ENCODE measurements at regions not wholly inside any gene's neighbourhood (a gene's known extent, or its start where the extent isn't known, plus 50 kb on each side); places are given as distances from the start of the nearest gene placed in this dataset.

- no peaks in the 10 kb centered on the region for H3K36me3 ChIP-seq (ENCODE audit: insufficient read depth, low read length)
Observed at GRCh38 chr3:124532071-124532470, 198.2 kb upstream of the UMPS start.

GRCh38 chr3:124535306-124535705 lies 194.9 kb upstream of the UMPS start:
- Histone ChIP-seq H3K4me2 (ENCODE audit: low read length) (no peak overlapping the region), H3F3A (ENCODE audit: insufficient read depth, low read length) (no peaks in the 10 kb centered on the region), H3K9me2 (ENCODE audit: low read depth, low read length) (no peaks in the 10 kb centered on the region), H3K9ac (ENCODE audit: low read length) (no peak overlapping the region), H3K27ac (ENCODE audit: low read depth, low read length, poor library complexity, severe bottlenecking) (no peak overlapping the region), H3K36me3 (ENCODE audit: insufficient read depth, low read length) (no peaks in the 10 kb centered on the region), H3K79me2 (ENCODE audit: insufficient read depth, low read length) (no peaks in the 10 kb centered on the region), H3K4me3 (ENCODE audit: low read depth, low read length, poor library complexity, severe bottlenecking) (no peak overlapping the region), H3K4me1 (ENCODE audit: insufficient read depth, low read length, severe bottlenecking) (no peaks in the 10 kb centered on the region), H3K27me3 (ENCODE audit: insufficient read depth, low read length) (no peaks in the 10 kb centered on the region), H2AFZ (ENCODE audit: low read length) (no peak overlapping the region), H3K9me3 (ENCODE audit: low read length) (no peaks in the 10 kb centered on the region), H4K20me1 (ENCODE audit: insufficient read depth, low read length) (no peaks in the 10 kb centered on the region)
- TF ChIP-seq CTCF (IDR thresholded peaks at IDR 0.05; ENCODE audit: low read length) (no peak), EZH2 (IDR thresholded peaks at IDR 0.05; ENCODE audit: borderline replicate concordance, low read length) (no peak)

More at GRCh38 chr3:124532071-124532470, 198.2 kb upstream of the UMPS start:
- Histone ChIP-seq H2AFZ (ENCODE audit: low read length) (no peak overlapping the region), H4K20me1 (ENCODE audit: insufficient read depth, low read length) (no peaks in the 10 kb centered on the region), H3F3A (ENCODE audit: insufficient read depth, low read length) (no peaks in the 10 kb centered on the region), H3K27me3 (ENCODE audit: insufficient read depth, low read length) (no peaks in the 10 kb centered on the region), H3K4me2 (ENCODE audit: low read length) (no peak overlapping the region), H3K9me3 (ENCODE audit: low read length) (no peaks in the 10 kb centered on the region), H3K27ac (ENCODE audit: low read depth, low read length, poor library complexity, severe bottlenecking) (no peak overlapping the region), H3K9ac (ENCODE audit: low read length) (no peak overlapping the region), H3K9me2 (ENCODE audit: low read depth, low read length) (no peaks in the 10 kb centered on the region), H3K4me1 (ENCODE audit: insufficient read depth, low read length, severe bottlenecking) (no peaks in the 10 kb centered on the region), H3K79me2 (ENCODE audit: insufficient read depth, low read length) (no peaks in the 10 kb centered on the region), H3K4me3 (ENCODE audit: low read depth, low read length, poor library complexity, severe bottlenecking) (no peak overlapping the region)
- TF ChIP-seq CTCF (IDR thresholded peaks at IDR 0.05; ENCODE audit: low read length) (no peak), EZH2 (IDR thresholded peaks at IDR 0.05; ENCODE audit: borderline replicate concordance, low read length) (no peak)

- Histone ChIP-seq H3K9me2 (ENCODE audit: low read depth, low read length) (no peaks in the 10 kb centered on the region), H3K36me3 (ENCODE audit: insufficient read depth, low read length) (no peaks in the 10 kb centered on the region), H3K9me3 (ENCODE audit: low read length) (no peaks in the 10 kb centered on the region), H3K4me1 (ENCODE audit: insufficient read depth, low read length, severe bottlenecking) (no peaks in the 10 kb centered on the region), H3K79me2 (ENCODE audit: insufficient read depth, low read length) (no peaks in the 10 kb centered on the region), H3K4me3 (ENCODE audit: low read depth, low read length, poor library complexity, severe bottlenecking) (no peak overlapping the region), H3K4me2 (ENCODE audit: low read length) (no peak overlapping the region), H3F3A (ENCODE audit: insufficient read depth, low read length) (no peaks in the 10 kb centered on the region), H3K27ac (ENCODE audit: low read depth, low read length, poor library complexity, severe bottlenecking) (no peak overlapping the region), H3K9ac (ENCODE audit: low read length) (no peak overlapping the region), H2AFZ (ENCODE audit: low read length) (no peak overlapping the region), H3K27me3 (ENCODE audit: insufficient read depth, low read length) (no peaks in the 10 kb centered on the region), H4K20me1 (ENCODE audit: insufficient read depth, low read length) (no peaks in the 10 kb centered on the region)
- TF ChIP-seq EZH2 (IDR thresholded peaks at IDR 0.05; ENCODE audit: borderline replicate concordance, low read length) (no peak), CTCF (IDR thresholded peaks at IDR 0.05; ENCODE audit: low read length) (no peak)
Observed at GRCh38 chr3:124540550-124541211, 189.6 kb upstream of the UMPS start.
